Central memory CD4-positive, alpha-beta T cell (primary cell): ENCODE measurements at regions not wholly inside any gene's neighbourhood (a gene's known extent, or its start where the extent isn't known, plus 50 kb on each side); places are given as distances from the start of the nearest gene placed in this dataset.
"Not testable (repeated sequence)": the region's sequence is repeated elsewhere in the genome, so short reads cannot be mapped to it uniquely, and the experiment has no call there.

ENCODE experiments used
- DNase-seq: peaks from one replicate; pipeline ENCODE4 v3.0.0; 2022

DNA sequence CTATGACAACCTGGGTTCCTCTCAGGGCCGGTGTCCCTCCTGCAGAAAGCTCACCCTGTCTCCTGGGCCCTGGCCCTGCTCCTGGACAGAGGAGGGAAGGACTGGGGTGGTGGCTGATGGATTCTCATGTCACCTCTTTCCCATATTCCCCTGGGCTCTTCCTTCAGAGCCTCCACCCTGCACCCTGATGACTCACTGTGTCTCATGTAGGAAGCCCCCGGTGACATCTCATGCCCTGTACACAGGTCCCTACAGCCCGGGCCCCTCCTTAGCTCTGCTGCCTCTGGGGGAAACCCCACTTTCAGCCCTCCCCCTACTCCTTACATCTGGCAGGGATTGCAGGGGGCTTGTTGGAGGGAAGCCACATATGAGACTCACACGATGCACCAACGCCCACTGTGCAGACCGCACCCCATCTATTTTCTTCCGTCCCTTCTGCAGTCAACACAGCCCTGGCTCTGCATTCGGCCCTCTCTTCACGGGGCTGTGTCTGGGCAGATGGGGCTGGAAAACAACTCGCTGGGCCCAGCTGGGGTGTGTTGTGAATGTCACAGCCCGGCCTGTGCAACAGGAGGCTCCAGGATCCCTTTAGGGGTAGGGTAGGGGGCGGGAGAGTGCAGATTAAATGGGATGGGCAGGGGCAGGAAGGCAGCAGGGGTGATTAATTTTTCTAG, 124.6 kb upstream of the SULF2 start:
- not testable (repeated sequence) for DNase-seq

DNA sequence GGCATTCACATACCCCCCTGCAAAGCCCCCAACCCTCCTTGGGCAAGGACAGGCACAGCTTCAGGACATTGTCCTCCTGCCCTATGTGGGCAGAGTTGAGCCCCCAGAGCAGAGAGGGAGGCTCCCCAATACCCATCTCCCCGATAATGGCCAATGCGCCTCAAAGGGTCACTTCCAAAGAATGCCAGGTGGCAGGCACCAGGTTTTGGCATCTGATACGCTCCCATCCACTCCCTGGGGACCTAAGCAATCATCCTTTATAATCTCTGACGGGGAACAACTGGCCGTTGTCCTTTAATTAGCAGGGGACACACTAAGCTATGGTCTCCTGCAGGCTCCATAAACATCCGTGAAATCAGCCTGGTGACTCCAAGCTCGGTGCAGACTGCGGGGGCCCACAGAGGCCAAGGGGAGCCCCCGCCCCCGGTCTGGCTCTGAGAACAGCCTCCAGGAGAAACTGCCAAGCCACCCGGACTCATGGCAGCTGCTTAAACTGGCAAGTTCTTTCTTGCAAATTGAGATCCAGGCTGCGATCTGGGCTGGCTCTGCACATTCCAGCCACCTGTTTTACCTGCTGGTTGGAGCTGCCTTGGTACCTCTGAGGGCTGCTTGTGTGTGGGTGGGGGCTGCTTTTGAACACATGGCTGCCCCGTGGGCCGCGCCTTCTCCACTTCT, 123.2 kb upstream of the SULF2 start:
- DNase-seq, result not testable (repeated sequence)

DNA sequence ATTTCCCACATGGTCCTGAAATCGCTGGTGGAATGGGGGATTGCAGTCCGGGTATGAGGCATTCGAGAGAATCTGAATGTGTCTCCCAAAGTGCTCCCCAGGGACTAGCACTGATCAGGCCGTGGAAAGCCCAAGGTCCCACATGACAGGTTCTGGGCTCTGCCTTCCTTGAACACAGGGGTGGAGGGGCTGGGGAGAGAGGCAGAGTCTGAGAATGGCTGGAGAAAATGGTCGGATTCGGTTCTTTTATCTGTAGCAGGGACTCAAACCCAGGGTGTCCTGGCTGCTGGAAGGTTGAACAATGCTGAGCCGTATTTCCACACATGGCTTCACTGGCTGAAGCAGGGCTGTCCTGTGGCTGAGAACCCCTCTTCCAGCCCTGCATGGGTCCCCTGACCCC, 122.7 kb upstream of the SULF2 start:
- not testable (repeated sequence) for DNase-seq

DNA sequence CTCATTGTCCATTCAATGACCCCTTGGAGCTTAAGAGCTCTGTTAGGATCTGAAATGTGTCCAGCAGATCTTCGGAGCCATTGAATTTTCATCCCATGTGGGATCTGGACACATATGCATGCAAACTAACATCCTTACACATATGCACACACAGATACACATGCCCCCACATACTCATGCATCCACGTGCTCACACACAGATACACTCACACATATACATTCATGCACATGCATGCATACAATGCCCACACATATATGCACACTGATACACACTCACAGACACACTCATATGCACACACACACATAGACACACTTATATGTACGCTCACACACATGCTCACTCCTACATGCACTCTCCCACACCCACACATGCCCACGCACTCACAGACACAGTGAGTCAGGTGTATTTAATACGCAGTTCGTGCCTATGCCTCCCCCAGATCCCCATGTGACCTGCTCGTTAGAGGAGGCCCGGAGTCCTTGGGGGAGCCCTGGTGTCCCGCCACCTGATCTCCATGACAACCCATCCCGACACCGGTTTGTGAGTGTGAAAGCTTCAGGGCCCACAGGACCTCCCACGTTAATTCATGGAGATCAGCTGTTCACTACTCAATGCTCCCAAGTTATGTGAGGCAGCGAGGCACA, 121.9 kb upstream of the SULF2 start:
- no peak for DNase-seq

DNA sequence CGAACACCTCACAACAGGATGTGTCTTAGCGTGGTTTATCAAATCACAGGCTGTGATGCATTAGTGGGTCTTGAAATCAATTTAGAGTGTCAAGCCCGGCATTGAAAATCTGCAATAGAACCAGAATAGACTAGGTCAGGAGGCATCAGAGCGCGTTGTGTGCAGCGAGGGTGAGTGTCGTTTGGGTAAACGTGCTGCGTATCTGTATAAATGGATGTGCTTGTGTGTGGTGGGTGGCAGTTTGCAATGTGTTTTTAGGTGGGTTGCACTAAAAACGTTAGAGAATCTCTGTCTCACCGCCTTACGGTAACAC, 121.0 kb upstream of the SULF2 start:
- DNase-seq, result no peak

DNA sequence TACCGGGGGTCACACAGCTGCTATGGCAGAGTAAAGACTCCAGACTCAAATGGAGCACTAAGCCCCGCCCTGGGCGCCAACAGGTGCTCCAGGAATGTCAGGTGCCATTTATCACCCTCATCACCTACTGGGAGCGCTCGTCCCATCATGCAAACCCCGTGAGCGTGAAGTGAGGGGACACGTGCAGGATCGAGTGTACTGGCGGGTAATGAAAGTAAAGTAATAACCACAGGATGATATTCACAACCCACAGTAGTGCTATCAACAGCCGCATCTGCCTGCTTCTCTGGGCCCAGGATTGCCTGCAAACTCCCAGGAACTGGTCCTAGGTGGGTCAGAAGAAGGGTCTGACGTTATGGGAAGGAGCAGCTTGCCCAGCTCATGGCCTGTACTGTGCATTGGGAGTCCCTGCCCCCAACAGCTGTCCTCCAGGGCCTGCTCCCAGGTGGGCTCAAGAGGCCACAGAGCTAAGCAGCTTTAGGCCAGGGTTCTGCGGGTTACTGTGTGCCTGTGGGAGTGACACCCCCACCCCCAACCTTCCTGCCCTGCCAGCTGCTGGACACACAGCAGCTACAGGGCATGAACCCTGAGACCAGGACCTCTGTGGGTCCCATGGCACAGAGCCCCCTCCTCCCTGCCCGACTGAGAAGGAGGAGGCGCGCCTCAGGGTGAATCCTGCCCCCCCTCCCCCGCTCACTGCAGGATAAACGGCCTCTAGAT, 120.5 kb upstream of the SULF2 start:
- DNase-seq, result no peak

DNA sequence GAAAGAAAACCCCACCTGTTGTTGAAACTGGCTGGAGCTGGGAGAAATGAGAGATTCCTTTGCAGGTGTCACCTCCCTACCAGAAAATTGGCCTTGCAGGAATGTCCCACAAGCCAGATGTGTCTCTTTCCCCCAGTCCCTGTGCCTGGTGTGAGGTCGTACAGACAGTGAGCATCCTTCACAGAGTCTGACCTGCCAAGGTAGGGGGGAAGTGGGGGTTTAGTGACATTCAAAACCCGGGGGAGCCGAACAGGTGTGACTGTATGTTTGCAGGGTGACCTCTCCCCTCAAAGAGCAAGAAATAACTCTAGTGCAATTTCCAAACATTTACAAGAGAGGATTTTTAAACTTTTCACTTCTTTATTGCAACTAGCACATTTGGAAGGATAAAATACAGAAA, 117.7 kb upstream of the SULF2 start:
- not testable (repeated sequence) for DNase-seq

DNA sequence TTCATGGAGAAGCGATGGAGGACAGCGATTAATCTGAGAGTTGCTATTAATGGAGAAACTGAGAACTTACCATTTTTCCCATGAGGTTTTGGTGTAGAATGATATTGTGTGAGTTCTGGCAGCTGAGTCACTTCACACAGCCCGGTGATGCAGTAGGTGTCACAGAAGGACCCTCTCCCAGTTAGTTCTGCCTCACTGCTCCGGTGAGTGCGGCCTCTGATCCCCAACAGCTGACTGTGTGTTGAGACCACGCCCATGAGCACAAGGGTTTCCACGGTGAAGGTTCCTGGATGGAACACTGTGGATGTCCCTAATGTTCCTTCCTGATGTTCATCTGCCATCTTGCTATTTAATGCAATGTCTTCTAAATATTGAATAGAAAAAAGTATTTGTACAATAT, 114.0 kb upstream of the SULF2 start:
- not testable (repeated sequence) for DNase-seq

DNA sequence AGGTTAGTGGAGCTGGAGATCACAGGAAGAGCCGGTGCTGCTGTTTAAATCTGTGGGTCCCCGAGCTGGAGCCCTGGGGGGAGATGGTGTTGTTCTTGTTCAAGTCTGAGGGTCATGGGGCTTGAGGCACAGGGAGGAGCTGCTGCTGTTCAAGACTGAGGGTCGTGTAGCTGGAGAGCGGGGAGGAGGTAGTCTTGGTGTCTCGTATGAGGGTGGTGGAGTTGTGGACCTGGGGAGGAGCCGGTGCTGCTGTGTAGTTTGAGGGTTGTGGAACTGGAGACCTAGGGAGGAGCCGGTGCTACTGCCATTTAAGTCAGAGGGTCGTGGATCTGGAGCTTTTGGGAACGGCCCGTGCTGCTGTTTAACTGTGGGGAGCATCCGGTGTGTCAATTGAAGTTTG, 112.2 kb upstream of the SULF2 start:
- DNase-seq, result no peak

DNA sequence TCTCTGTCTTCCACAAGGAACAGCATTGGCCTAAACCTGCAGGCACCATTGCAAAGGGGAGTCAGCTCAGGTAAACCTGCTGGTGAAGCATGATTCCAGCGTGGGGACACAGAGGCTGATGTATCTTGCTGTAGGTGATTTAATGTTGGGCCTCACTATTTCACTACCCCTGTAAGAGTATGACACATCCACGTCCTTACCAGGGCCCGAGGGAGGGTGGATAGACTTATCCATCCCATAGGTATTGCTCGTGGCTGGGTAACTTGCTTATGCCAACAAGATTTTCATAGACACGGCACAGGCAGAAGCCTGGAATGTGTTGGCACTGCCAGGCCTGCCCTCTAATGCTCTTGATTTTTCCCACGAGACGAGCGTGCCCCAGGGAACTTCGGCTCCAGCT, 107.4 kb upstream of the SULF2 start:
- DNase-seq, result not testable (repeated sequence)

DNA sequence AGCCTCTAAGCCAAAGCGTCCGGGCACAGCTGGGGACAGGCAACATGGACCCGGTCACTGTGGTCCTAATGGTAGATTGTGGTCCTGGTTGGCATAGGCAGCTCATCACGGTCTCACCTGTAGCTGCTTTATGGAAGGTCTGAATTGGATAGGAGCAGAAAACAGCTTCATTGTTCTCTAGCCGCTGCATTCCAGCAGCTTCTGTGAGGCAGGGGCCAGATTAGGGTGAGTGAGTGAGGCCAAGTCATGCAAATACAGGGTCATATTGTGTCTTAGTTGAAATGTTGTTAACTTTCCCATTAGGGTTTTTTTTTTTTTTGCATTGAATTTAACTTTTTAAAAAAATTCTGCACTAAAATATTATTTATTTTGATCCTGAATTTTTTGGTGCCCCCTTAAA, 105.4 kb upstream of the SULF2 start:
- not testable (repeated sequence) for DNase-seq

DNA sequence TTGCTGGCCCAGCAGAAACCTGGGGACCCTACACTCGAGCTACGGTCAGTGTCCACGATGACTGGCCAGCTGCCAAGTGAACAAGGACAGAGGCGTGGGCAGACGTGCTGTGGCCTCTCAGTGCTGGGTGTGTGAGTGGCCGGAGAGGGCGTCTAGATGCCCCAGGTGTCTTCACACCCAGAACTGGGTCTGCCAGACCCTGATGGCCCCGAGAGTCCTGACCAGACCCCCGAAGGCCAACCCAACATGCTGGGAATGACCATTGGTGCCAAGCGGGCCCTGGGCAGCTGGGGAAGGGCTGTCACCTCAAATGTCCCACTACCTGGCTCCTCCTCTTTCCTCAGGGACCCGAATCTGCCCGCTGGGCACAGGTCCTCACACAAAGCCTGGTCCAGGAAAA, 104.5 kb upstream of the SULF2 start:
- DNase-seq, result not testable (repeated sequence)

DNA sequence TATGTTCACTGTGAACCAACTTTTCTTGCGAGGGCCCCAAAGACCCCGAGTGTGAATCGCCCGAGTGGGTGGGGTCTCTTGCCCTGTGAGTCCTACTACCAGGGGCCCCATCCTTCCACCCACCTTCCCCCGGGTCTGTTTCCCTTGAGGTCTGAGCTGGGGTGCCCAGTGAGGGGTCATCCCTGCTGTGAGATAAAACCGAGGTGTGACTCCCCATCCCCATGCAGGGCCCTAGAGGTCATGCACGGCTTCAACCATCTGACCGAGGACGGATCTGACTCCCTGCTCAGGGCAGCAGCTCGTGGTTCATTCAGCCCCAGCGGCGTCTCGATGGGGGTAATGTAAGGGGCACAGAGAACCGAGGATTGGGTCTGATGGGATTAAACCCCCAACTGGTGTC, 103.1 kb upstream of the SULF2 start:
- DNase-seq, result no peak

DNA sequence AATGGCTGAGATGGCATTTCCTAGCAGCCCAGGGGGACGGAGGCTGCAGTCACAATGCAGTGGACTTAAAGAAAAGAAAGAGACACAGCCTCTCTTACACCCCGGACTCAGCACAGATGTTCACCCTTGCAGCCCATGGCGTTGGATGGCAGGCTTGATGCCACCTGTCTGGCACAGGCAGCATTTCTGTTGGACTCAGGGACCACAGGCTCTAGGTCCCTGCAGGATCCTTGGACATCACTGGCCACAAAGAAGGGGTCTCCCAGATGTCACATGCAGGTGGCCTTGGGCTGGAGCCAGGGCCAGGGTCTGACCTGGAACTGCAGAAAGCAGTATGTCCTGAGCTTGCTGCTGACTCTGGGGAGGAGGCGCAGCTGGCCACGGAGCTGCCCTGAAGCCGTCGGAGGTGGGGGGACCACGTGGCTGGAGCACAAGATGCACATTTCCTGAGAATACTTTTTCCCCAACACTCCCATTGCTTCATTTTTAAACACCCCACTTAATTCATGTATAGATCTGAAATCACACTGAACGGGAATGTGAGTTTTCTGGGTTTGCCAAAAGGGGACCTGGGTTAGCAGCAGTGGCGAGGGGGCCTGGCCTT, 102.3 kb upstream of the SULF2 start:
- no peak for DNase-seq

DNA sequence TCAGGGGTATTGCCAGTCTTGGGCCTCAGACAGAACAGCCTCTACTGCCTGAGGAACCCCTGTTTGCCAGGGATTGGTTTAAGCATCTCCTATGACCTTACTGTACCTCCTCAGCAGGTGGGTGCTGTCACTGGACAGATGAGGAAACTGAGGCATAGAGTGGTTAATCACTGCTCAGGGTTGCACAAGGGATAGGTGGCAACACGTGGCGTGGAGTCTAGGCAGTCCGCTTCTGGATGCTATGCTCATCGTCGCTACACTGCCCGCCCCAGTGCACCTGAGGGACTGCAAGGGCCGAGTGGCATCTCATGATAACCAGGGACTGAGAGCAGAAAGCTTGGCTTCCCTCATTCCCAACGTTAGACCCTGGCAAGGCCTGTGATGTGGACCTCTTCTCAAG, 101.8 kb upstream of the SULF2 start:
- DNase-seq, result no peak

DNA sequence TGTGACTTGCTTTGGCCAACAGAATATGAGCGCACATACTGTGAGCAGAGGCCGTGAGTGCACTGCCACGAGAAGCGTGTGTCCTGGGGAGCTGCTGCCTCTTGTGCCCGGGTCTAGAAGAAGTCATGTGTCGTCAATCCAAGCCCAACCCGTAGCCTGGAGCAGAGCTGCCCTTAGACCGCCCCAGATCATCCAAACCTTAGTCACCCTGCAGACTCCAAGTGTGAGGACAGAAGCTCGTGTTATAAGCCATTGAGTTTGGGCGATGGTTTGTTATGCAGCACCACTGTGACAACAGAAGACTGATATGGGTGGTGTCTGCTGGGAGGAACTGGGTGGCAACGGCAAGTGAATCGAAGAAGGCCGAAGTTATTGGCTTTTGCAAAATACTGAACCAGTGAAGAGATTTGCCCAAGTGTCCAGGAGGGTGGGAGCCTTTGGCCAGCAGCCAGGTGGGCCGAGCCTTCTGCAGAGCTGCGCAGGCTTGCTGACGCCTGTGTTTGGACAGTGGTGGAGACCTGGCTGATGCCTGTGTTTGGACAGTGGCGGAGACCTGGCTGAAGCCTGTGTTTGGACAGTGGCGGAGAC, 101.3 kb upstream of the SULF2 start:
- no peak for DNase-seq

DNA sequence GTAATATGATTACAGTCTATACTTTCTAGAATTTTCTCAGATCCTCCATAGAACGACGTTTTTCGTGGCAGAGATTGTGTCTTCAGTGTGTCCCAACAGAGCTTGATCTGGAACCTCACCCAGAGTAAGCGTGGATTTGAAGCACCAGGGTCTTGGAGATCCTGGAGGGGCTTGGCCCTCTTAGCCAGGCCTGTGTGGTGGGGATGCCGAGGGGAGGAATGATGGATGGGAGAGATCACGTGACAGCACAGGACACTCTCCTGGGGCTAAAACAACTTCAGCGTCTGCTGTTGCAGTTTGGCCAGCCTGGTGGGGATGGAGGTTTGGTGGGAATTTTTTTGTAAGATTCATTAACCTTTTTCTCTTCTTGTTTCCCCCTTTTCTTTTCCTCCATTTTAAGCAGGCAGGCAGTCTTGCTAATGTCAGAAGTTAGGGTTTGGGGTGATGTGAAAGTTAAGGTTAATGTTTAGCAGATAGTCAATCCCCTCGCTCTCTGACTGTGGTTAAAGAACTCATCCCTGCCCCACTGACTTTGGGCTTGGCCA, 100.7 kb upstream of the SULF2 start:
- no peak for DNase-seq

DNA sequence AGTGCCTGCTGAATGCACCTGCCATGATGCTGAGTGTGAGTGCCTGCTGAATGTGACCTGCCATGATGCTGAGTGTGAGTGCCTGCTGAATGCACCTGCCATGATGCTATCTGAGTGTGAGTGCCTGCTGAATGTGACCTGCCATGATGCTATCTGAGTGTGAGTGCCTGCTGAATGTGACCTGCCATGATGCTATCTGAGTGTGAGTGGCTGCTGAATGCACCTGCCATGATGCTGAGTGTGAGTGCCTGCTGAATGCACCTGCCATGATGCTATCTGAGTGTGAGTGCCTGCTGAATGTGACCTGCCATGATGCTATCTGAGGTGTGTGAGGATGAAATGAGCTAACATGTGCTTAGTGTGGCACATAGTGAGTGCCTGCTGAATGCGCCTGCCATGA, 98.7 kb upstream of the SULF2 start:
- not testable (repeated sequence) for DNase-seq

DNA sequence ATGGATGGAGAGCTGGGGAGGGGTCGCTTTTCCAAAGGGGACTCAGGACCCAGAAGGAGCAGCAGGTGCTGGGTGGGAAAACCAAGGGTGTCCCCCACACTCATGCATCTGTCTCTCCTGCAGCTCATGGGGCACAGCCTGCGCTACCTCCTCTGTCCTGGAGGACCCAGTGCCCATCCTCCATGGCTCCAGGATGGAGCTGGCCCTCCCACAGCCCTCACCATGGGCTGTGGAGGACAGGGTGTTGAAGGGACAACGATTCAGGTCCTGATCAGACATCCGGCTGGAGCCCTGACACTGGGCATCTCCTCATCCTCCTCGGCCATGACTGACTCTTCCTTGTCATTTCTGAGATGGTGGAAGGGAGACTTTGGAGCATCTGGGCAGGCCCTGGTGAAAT, 97.9 kb upstream of the SULF2 start:
- DNase-seq, result no peak

DNA sequence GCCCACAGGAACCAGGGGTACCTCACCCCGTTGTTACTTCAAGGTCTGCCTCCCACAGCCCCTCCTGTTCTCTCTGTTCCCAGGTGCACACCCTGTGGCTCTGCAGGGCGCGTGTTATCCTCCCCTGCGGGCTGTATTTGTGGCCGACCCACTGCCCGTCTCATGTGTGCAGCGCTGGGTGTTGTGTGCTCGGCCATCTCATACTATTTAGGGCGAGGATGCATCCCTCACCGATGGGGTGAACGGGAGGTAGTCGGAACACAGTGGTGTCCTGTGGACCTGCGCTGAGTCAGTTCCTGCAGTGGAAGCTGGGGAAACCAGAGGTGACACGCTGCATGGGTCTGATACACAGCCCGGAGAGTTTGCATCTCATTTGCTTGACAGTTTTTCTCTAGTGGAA, 94.5 kb upstream of the SULF2 start:
- no peak for DNase-seq

DNA sequence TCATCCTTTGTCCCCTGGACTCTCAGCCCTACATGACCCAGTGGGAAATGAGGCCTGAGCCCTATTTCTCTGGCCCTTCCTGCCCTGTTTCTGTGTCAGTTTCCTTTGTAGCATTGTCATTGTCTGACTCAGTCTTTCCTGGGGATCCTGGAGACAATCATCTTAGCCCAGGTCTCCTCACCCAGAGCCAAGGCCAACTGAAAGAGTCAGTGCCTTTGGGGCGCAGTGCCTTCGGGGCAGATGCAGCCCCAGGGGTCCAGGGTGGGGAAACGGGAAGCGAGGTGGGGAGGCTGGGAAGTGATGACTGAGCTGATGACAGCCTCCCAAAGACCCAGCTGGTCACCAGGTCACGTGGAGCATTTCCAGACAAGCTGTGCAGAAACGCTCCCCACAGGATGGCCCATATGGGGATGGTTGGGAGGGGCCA, 93.3 kb upstream of the SULF2 start:
- DNase-seq, result no peak

DNA sequence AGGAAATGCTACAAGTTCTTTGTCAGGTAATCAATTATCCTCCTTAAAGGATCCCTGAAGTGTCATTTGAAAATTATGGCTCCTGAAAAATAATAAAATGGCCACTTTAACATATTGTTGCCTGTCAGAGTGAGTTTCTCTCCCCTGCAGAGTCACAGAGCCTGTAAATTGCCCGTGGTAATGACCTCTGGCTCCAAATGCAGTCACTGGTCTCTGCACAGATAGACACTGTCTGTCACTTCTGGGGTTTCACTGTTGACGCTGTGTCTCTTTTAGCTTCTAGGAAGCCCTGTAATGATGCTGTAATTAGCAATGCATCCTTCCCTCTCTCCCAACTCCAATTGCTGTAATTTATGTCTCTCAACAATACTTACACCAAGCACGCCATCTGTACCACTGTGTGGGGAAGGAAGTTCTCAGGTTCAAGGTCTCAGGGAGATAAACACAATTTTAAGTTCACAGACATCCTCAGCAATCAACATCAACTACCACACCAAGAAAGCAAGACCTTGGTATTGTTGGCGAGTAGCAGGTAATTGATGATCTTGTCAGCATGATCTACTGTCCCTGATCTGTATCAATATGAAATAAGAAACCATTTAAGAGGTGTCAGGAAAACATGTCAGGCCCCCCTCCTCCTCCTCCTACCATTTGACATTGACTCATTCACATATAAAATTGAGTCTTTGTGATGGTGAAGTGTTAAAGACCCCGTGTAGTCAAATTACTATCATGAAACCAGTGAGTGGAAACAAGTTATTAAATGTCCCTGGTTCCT, 91.2 kb upstream of the SULF2 start:
- DNase-seq, result no peak
